ENCODE measurements at regions not wholly inside any gene's neighbourhood (a gene's known extent, or its start where the extent isn't known, plus 50 kb on each side); places are given as distances from the start of the nearest gene placed in this dataset.
"Not testable (repeated sequence)": the region's sequence is repeated elsewhere in the genome, so short reads cannot be mapped to it uniquely, and the experiment has no call there.

GRCh38 chr4:154164931-154165839 lies 326.4 kb downstream of the DCHS2 start:
- DNase-seq (ENCODE audit: low read depth) = peak; percentile 64

- no peak for DNase-seq (ENCODE audit: low read depth)
Measured at GRCh38 chr4:154160519-154161301, 330.9 kb downstream of the DCHS2 start.

GRCh38 chr4:154158361-154159155 lies 333.0 kb downstream of the DCHS2 start:
- DNase-seq (ENCODE audit: low read depth) = no peak

- no peak for DNase-seq (ENCODE audit: low read depth)
Measured at GRCh38 chr4:154152546-154152945, 339.1 kb downstream of the DCHS2 start.

- DNase-seq (ENCODE audit: low read depth) = not testable (repeated sequence)
Measured at GRCh38 chr4:154149236-154149635, 342.4 kb downstream of the DCHS2 start.

- no peak for DNase-seq (ENCODE audit: low read depth)
Measured at GRCh38 chr4:154143720-154144119, 347.9 kb downstream of the DCHS2 start.

- DNase-seq (ENCODE audit: low read depth) = no peak
Measured at GRCh38 chr4:154142664-154143063, 348.9 kb downstream of the DCHS2 start.

GRCh38 chr4:154140869-154141268 lies 350.7 kb downstream of the DCHS2 start:
- no peak for DNase-seq (ENCODE audit: low read depth)

GRCh38 chr4:154137320-154137905 lies 348.5 kb upstream of the SFRP2 start:
- DNase-seq (ENCODE audit: low read depth) = no peak

GRCh38 chr4:154135576-154135975 lies 346.7 kb upstream of the SFRP2 start:
- DNase-seq (ENCODE audit: low read depth) = no peak

GRCh38 chr4:154132406-154132805 lies 343.5 kb upstream of the SFRP2 start:
- DNase-seq (ENCODE audit: low read depth) = peak; percentile 43

GRCh38 chr4:154126276-154126675 lies 337.4 kb upstream of the SFRP2 start:
- DNase-seq (ENCODE audit: low read depth) = no peak

GRCh38 chr4:154125340-154125739 lies 336.5 kb upstream of the SFRP2 start:
- DNase-seq (ENCODE audit: low read depth) = no peak

GRCh38 chr4:154124539-154125255 lies 335.8 kb upstream of the SFRP2 start:
- peak; percentile 66 for DNase-seq (ENCODE audit: low read depth)

- no peak for DNase-seq (ENCODE audit: low read depth)
Measured at GRCh38 chr4:154123897-154124296, 335.0 kb upstream of the SFRP2 start.

- no peak for DNase-seq (ENCODE audit: low read depth)
Measured at GRCh38 chr4:154120690-154121345, 331.9 kb upstream of the SFRP2 start.

- no peak for DNase-seq (ENCODE audit: low read depth)
Measured at GRCh38 chr4:154120006-154120676, 331.3 kb upstream of the SFRP2 start.

GRCh38 chr4:154119317-154119716 lies 330.4 kb upstream of the SFRP2 start:
- DNase-seq (ENCODE audit: low read depth) = no peak

- not testable (repeated sequence) for DNase-seq (ENCODE audit: low read depth)
Measured at GRCh38 chr4:154117726-154118125, 328.8 kb upstream of the SFRP2 start.

- DNase-seq (ENCODE audit: low read depth) = no peak
Measured at GRCh38 chr4:154107337-154107736, 318.5 kb upstream of the SFRP2 start.
